ENCODE measurements at regions not wholly inside any gene's neighbourhood (a gene's known extent, or its start where the extent isn't known, plus 50 kb on each side); places are given as distances from the start of the nearest gene placed in this dataset.

DNA sequence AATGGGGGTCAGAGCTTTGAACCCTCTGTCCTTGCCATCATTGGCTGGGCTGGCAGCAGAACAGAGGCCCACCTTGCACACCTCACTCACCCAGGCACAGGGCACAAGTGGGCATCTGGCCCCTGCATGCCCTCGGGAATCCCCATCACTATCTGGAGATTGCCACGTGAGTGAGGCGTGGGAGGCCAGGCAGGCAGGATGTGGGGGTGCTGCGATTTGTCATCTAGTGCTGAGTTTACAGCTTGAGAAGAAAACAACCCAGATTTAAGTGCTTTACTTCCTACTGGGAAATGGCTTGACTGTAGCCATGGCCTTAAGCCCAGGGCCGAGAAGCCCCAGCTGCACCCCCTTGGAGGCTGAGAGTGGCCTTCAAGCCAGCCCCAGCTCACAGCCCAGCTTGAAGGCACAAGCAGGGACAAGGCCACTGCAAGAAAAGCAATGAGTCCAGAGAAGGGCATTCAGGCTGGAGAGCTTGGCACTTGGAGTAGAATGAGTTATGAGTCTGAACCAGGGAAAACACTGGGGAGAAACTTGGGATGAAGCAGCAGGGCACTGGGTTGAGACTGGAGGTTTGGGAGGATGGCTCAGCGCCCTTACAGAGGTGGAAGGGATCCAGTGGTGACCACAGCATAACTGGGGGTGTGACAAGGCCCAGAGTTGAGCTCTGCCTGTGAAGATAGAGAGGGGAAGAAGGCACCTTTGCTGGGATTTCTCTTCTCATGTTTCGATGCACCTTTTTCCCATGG, 123.0 kb downstream of the CXCL12 start:
- no peak for DNase-seq
- Histone ChIP-seq H3K79me2 (ENCODE audit: low read depth) (no peaks in the 10 kb centered on the region), H3K4me3 (no peak overlapping the region), H2AFZ (no peak overlapping the region), H3K4me2 (no peak overlapping the region), H3K4me1 (replicated peaks; ENCODE audit: insufficient read depth) (no peaks in the 10 kb centered on the region), H4K20me1 (ENCODE audit: insufficient read depth) (no peaks in the 10 kb centered on the region), H3K27ac (no peak overlapping the region), H3K9me2 (ENCODE audit: insufficient read depth) (no peaks in the 10 kb centered on the region), H3F3A (ENCODE audit: insufficient read depth, low read depth) (no peaks in the 10 kb centered on the region), H3K27me3 (ENCODE audit: insufficient read depth, low read depth) (peaks cover 23% of the 10 kb centered on the region; the same call in 1 of the 2 replicates), H3K36me3 (ENCODE audit: low read depth) (no peaks in the 10 kb centered on the region), H3K9me3 (ENCODE audit: insufficient read depth, low read depth) (no peaks in the 10 kb centered on the region)
- ChIA-PET CTCF (no interaction called here), POLR2A (ENCODE audit: unreplicated experiment) (no interaction called here)
- BruUV-seq (replicated peaks) = no TSS peak
- intact Hi-C loops (cut with micrococcal nuclease; ENCODE audit: unreplicated experiment) = no loop called here
- TF ChIP-seq EZH2 (IDR thresholded peaks at IDR 0.05; ENCODE audit: low read depth) = no peak
- TF ChIP-seq CTCF (conservative IDR thresholded peaks at IDR 0.05) = no peak

- intact Hi-C loops (cut with micrococcal nuclease; ENCODE audit: unreplicated experiment) = no loop called here
- no peak overlapping the region for H3K4me3 ChIP-seq
- H4K20me1 ChIP-seq (ENCODE audit: insufficient read depth) = no peaks in the 10 kb centered on the region
- no peaks in the 10 kb centered on the region for H3F3A ChIP-seq (ENCODE audit: insufficient read depth, low read depth)
- no peaks in the 10 kb centered on the region for H3K4me1 ChIP-seq (replicated peaks; ENCODE audit: insufficient read depth)
- H3K79me2 ChIP-seq (ENCODE audit: low read depth) = no peaks in the 10 kb centered on the region
- BruUV-seq (replicated peaks) = no TSS peak
- no peak for DNase-seq
- H3K27me3 ChIP-seq (ENCODE audit: insufficient read depth, low read depth) = peaks cover 23% of the 10 kb centered on the region; the same call in 1 of the 2 replicates
- H3K4me2 ChIP-seq = no peak overlapping the region
- no peaks in the 10 kb centered on the region for H3K36me3 ChIP-seq (ENCODE audit: low read depth)
- ChIA-PET POLR2A (ENCODE audit: unreplicated experiment) (no interaction called here), CTCF (no interaction called here)
- H2AFZ ChIP-seq = no peak overlapping the region
- H3K9me2 ChIP-seq (ENCODE audit: insufficient read depth) = no peaks in the 10 kb centered on the region
- TF ChIP-seq EZH2 (IDR thresholded peaks at IDR 0.05; ENCODE audit: low read depth) (no peak), CTCF (conservative IDR thresholded peaks at IDR 0.05) (no peak)
- no peak overlapping the region for H3K27ac ChIP-seq
- H3K9me3 ChIP-seq (ENCODE audit: insufficient read depth, low read depth) = no peaks in the 10 kb centered on the region
These were observed 123.6 kb downstream of the CXCL12 start for GRCh38 chr10:44261296-44261695.

DNA sequence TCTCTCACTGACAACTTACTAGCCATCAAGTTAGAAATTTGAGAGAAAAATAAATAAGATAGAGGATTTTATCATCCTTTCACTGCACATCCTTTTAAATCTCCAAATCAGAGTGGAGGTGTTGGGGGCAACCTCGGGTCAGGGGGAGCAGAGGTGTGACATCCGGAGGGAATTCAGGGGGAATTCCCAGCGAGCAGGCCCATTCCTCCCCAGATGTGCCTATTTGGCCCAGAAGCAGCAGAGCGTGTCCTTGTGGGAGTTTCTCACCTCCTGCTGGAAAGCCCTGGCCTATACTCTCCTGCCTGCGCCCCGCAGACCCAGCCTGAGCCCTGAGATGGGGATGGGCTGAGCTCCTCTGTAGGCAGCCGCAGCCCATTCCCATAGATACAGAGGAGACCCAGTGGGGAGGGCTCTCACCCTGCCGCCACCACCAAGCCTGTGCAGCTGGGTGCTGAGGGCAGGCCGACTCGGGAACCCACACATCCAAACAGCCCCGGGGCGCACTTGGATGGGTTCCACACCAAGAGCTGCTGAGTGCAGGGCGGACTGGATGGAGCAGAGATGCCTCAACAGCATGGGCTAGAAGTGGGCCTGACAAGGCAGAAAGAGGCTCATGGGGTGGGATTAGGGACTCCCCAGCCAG, 124.5 kb downstream of the CXCL12 start:
- TF ChIP-seq EZH2 (IDR thresholded peaks at IDR 0.05; ENCODE audit: low read depth) = no peak
- no peak for TF ChIP-seq CTCF (conservative IDR thresholded peaks at IDR 0.05)
- H3K27me3 ChIP-seq (ENCODE audit: insufficient read depth, low read depth) = peaks cover 23% of the 10 kb centered on the region; the same call in 1 of the 2 replicates
- intact Hi-C loops (cut with micrococcal nuclease; ENCODE audit: unreplicated experiment) = no loop called here
- H3K36me3 ChIP-seq (ENCODE audit: low read depth) = no peaks in the 10 kb centered on the region
- H4K20me1 ChIP-seq (ENCODE audit: insufficient read depth) = no peaks in the 10 kb centered on the region
- no peaks in the 10 kb centered on the region for H3F3A ChIP-seq (ENCODE audit: insufficient read depth, low read depth)
- no peaks in the 10 kb centered on the region for H3K79me2 ChIP-seq (ENCODE audit: low read depth)
- H2AFZ ChIP-seq = no peak overlapping the region
- ChIA-PET CTCF (no interaction called here), POLR2A (ENCODE audit: unreplicated experiment) (no interaction called here)
- peak in 1 of 2 experiments; percentile 17 for DNase-seq
- no peak overlapping the region for H3K27ac ChIP-seq
- H3K4me1 ChIP-seq (replicated peaks; ENCODE audit: insufficient read depth) = no peaks in the 10 kb centered on the region
- H3K9me3 ChIP-seq (ENCODE audit: insufficient read depth, low read depth) = no peaks in the 10 kb centered on the region
- BruUV-seq (replicated peaks) = no TSS peak
- H3K4me3 ChIP-seq = no peak overlapping the region
- no peak overlapping the region for H3K4me2 ChIP-seq
- H3K9me2 ChIP-seq (ENCODE audit: insufficient read depth) = no peaks in the 10 kb centered on the region

Measured in PC-9 (cell line).